ENCODE measurements at regions not wholly inside any gene's neighbourhood (a gene's known extent, or its start where the extent isn't known, plus 50 kb on each side); places are given as distances from the start of the nearest gene placed in this dataset.

- POLR2A ChIA-PET = no interaction called here
Observed at GRCh38 chr5:105735704-105736103, 1935.0 kb downstream of the EFNA5 start.

More at GRCh38 chr5:105735704-105736103, 1935.0 kb downstream of the EFNA5 start:
- H3K9me2 ChIP-seq = no peaks in the 10 kb centered on the region
- H3K27ac ChIP-seq (ENCODE audit: low read depth in 2 of 2, low read length in 1 of 2) = no peak overlapping the region
- no peaks in the 10 kb centered on the region for H3K79me2 ChIP-seq (ENCODE audit: insufficient read depth)
- no peaks in the 10 kb centered on the region for H3K36me3 ChIP-seq (replicated peaks in 1 of 2; ENCODE audit: control insufficient read depth in 1 of 2, insufficient read depth in 2 of 2, low read length in 1 of 2)
- H3K9ac ChIP-seq = no peak overlapping the region
- H3K4me1 ChIP-seq (ENCODE audit: control insufficient read depth in 1 of 2, insufficient read depth in 2 of 2, low read depth in 1 of 2, low read length in 1 of 2) = peaks cover 0 to 2% of the 10 kb centered on the region in 2 experiments; a peak in 2 of 4 replicates
- CTCF ChIA-PET = no interaction called here
- no peak for DNase-seq
- TF ChIP-seq CTCF (IDR thresholded peaks at IDR 0.05) (no peak), FOXJ3 (CRISPR knock-in tag; IDR thresholded peaks at IDR 0.05) (no peak), ZBTB33 (IDR thresholded peaks at IDR 0.05; ENCODE audit: borderline replicate concordance, low read depth) (no peak), MXI1 (IDR thresholded peaks at IDR 0.05; ENCODE audit: low read depth, low read length) (no peak), RFX5 (IDR thresholded peaks at IDR 0.05; ENCODE audit: low read length) (no peak), SIN3A (IDR thresholded peaks at IDR 0.05; ENCODE audit: borderline replicate concordance, low read depth, low read length) (no peak), USF1 (IDR thresholded peaks at IDR 0.05; ENCODE audit: borderline replicate concordance, low read depth) (no peak), GATA2 (CRISPR knock-in tag; IDR thresholded peaks at IDR 0.05) (no peak)
- peaks cover 3% of the 10 kb centered on the region for H3F3A ChIP-seq (replicated peaks; ENCODE audit: insufficient read depth)
- no peak overlapping the region for H3K4me3 ChIP-seq (ENCODE audit: low read depth in 2 of 2, low read length in 1 of 2)
- H3K27me3 ChIP-seq (ENCODE audit: insufficient read depth) = no peaks in the 10 kb centered on the region
- H4K20me1 ChIP-seq (ENCODE audit: insufficient read depth) = no peaks in the 10 kb centered on the region
- H3K9me3 ChIP-seq = no peaks in the 10 kb centered on the region
- no peak overlapping the region for H3K4me2 ChIP-seq
- H2AFZ ChIP-seq (ENCODE audit: low read depth) = no peak overlapping the region
